Coronary artery (tissue), 2 donors: ENCODE measurements at regions not wholly inside any gene's neighbourhood (a gene's known extent, or its start where the extent isn't known, plus 50 kb on each side); places are given as distances from the start of the nearest gene placed in this dataset.

Experiments
- DNase-seq: peaks from one replicate; pipeline ENCODE4 v3.0.0-alpha.2; 2017; ENCODE audit warnings: low spot score
- H3K27ac ChIP-seq, 2 donors: fragments of 200-600 bp; sonication (generic); one replicate each; pipeline ENCODE4 v1.5.1; 2016 to 2019
- H3K4me3 ChIP-seq: fragments of 200-600 bp; sonication (generic); 2 replicates; pipeline ENCODE4 v1.5.1; 2016; ENCODE audit warnings: mild to moderate bottlenecking, moderate library complexity
- TF ChIP-seq, protein P1 (sequence below): fragments of 200-600 bp; sonication (generic); IDR thresholded peaks from one replicate; pipeline ENCODE4 v1.5.1; 2019; ENCODE audit warnings: antibody characterized with exemption

DNA sequence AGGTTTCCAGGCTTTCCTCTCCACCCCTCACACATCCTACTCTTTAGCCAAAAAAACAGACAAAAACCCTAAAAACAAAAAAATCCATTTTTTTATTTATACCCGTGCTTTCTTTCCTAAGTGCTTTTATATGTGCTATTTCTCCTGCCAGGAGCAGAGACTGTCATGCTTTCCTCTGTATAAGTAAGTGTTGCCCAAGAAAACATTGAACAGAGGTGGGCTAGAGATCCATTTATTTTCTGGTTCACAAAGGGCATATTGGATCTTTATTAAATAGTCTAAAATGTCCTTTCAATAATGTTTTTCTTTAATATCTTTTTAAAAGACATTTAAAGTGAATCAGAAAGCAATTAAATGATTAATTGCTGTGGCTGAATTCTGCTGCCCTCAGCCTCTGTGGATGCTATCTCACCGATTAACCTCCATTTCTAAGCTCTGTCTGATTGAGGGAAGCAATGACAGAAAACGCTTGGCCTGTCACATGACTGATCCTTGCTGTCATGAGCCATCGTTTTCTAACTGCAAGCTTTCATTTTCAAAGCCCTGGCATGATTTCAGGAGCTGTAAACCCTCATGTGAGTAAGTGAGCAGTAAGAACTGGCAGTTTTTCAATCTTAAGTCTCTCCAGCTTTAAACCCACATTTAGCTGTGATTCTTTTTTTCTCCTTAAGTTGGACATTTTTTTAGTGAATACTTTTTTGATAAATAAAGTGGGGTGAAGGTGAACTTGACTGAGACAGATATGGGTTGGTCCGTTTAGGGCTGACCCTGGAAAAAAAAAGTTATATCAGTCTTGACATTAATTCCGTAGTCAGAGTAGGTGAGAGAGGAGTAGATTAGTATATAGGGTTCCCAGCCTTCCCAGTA is 180.7 kb upstream of the PGRMC2 start:
- TF ChIP-seq, protein P1, sequence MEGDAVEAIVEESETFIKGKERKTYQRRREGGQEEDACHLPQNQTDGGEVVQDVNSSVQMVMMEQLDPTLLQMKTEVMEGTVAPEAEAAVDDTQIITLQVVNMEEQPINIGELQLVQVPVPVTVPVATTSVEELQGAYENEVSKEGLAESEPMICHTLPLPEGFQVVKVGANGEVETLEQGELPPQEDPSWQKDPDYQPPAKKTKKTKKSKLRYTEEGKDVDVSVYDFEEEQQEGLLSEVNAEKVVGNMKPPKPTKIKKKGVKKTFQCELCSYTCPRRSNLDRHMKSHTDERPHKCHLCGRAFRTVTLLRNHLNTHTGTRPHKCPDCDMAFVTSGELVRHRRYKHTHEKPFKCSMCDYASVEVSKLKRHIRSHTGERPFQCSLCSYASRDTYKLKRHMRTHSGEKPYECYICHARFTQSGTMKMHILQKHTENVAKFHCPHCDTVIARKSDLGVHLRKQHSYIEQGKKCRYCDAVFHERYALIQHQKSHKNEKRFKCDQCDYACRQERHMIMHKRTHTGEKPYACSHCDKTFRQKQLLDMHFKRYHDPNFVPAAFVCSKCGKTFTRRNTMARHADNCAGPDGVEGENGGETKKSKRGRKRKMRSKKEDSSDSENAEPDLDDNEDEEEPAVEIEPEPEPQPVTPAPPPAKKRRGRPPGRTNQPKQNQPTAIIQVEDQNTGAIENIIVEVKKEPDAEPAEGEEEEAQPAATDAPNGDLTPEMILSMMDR, result no peak
- H3K27ac ChIP-seq, result peak overlapping the region; percentile 39 to 47
- DNase-seq, result peak; percentile 81
- peak overlapping the region; percentile 39 for H3K4me3 ChIP-seq

DNA sequence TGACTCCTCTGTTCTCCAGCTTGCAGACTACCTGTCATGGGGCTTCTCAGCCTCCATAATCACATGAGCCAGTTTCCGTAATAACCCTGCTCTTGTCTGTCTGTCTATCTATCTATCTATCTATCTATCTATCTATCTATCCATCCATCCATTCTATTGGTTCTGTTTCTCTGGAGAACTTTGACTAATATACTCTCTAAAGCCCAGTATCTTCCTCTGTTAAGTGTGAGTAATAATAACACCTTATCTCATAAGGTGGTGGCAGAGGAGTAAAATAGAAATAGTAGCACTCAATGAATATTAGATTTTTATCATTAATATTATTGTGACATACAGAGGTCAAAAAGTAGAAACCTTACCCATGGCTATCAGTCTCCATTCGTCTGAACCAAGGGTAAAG is 177.9 kb upstream of the PGRMC2 start:
- no peak for DNase-seq
- H3K4me3 ChIP-seq, result no peak overlapping the region
- TF ChIP-seq, protein P1, result no peak
- no peak overlapping the region for H3K27ac ChIP-seq

DNA sequence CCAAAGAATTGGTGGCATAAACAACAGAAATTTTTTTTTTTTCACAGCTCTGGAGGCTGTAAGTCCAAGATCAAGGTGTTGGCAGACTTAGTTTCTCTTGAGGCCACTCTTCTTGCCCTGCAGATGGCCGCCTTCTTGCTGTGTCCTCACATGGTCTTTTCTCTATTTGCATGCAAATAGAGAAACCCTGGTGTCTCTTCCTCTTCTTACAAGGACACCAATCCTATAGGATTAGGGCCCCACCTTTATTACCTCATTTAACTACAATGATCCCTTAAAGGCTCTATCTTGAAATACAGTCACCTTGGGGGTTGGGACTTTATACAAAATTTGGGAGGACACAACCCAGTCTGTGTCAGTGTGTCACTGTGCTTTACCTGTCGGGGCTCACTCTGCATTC is 175.4 kb upstream of the PGRMC2 start:
- H3K4me3 ChIP-seq, result no peak overlapping the region
- TF ChIP-seq, protein P1, result no peak
- DNase-seq, result no peak
- no peak overlapping the region for H3K27ac ChIP-seq

DNA sequence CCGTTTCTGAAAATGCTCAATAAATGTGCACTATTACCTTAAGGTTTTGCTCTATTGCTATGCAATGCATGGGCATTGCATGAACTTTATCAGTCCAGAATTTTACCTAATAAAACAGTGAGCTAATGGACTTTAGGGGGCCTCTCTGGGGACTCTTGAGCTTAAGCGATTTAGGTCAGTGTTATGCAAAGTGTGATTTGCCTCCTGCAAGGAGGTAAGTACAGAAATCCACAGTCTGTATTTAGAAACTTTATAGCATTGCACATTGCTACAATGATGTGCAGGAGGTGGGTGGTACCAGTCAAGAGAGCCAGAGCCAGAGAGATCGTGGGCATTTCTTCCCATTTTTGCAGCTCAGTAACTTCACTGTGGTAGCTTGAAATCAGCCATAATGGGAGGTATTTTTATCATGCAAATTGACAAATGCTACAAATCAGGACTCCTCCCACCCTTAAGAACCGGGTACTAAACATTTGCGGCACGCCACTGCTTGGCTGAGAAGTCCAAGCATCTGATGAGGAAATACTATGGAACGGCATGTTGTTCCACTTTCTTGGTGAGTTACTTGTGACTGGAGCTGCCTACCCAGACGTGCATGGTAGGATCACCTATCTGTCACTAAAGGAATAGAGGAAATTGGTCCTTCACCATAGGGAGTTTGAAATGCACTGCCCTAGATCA is 174.6 kb upstream of the PGRMC2 start:
- Histone ChIP-seq H3K27ac (no peak overlapping the region), H3K4me3 (no peak overlapping the region)
- no peak for DNase-seq
- TF ChIP-seq, protein P1, result no peak

DNA sequence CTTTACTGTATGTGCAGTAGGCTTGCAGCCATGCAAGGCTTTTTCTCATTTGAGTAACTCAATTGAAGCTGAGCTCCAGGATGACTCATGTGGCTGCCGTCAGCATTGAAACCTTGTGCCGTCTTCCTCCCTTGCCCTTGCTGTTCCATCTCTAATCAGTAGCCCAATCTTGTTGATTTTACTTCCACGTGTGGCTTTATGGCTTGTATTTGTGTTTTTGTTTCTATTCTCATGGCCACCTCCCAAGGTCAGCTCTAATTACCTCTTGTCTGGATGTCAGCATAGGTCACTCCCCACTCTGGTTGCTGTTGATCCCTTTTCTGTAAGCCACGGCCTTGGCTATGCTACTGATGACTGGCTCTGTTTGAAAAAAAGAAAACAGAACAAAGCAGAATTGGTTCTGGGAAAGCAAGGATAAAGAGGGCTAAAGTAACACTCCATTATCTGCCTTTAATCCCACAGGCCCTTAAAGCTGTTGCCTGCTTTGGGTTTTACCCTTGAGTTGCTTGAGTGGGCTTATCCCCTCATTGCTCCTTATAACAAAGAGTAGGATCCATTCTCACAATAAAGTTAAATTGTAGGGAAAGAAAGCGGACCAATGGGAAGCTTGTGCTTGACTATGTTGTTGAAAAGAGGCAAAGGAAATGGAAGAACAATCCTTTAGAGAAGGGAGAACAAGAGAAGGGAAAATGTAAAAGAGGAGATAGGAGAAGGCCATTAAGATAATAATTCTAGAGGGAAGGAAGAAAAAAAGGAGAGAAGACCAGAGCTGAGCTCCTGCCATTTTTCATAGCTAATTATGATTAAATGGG is 173.9 kb upstream of the PGRMC2 start:
- H3K27ac ChIP-seq, result peak overlapping the region in 1 of 2 donors; percentile 55
- no peak for DNase-seq
- H3K4me3 ChIP-seq, result no peak overlapping the region
- TF ChIP-seq, protein P1, result no peak

DNA sequence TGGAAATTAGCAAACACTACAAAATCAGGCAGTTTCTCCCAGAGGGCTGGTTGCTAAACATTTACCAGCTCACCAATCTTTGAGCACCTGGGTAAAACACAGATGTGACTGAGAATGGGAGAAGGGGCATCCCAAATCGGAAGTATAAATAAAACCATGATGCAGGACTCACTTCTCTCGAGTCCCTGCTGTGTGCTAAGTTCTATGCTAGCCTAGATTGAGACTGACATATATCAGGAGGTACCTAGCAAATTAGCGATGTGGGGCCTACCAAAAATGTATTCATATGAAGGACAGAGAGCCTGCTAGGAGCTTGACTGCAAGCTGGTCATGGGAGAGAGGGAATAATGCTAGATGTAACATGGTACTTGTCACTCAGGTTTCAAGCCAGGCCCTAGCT is 171.9 kb upstream of the PGRMC2 start:
- TF ChIP-seq, protein P1, result no peak
- Histone ChIP-seq H3K27ac (no peak overlapping the region), H3K4me3 (no peak overlapping the region)
- DNase-seq, result no peak
